HCT116 (cell line): ENCODE measurements at regions not wholly inside any gene's neighbourhood (a gene's known extent, or its start where the extent isn't known, plus 50 kb on each side); places are given as distances from the start of the nearest gene placed in this dataset.

Experiments
- ATAC-seq: fragments of 200-7000 bp; cut with Tn5 transposase; 2 replicates; pipeline ENCODE4 v1.9.1; 2020; ENCODE audit warnings: mild to moderate bottlenecking, moderate library complexity
- BruUV-seq: library from RNA; stranded (reverse); fragments of 400-500 nt; replicated peaks from 2 replicates; lab custom pipeline; 2021; lab: Mats Ljungman, UMichigan
- CTCF ChIA-PET: fragments of 300-600 bp; sonication (Branson Sonifier 250); formaldehyde crosslinking; loops from one replicate; lab custom pipeline; 2021; ENCODE audit warnings: antibody characterized with exemption; lab: Charles Lee
- POLR2A ChIA-PET: fragments of 300-600, 350-600 bp; sonication (Branson Sonifier 250); formaldehyde crosslinking; loops from one replicate; lab custom pipeline; 2021; ENCODE audit warnings: antibody characterized with exemption; lab: Charles Lee
- RAD21 ChIA-PET, 2 experiments: fragments of 300-600 bp; sonication (Branson Sonifier 250); formaldehyde crosslinking; loops; one replicate each; lab custom pipeline; 2023; ENCODE audit warnings: low total read pairs in 2 of 2; ENCODE audit not compliant: uncharacterized antibody in 2 of 2, unreplicated experiment in 2 of 2, low non-redundant PET in 1 of 2; lab: Charles Lee
- DNase-seq: peaks from one replicate; pipeline ENCODE4 v3.0.0-alpha.2; 2010; ENCODE audit warnings: low read depth, low spot score
- H2AFZ ChIP-seq: fragments of 200-600 bp; shearing (Covaris generic), sonication (generic); 2 replicates; pipeline ENCODE4 v1.6.1; 2017; ENCODE audit warnings: low read depth, mixed run types, mixed read lengths, antibody characterized with exemption, low read length; ENCODE audit not compliant: poor library complexity, severe bottlenecking
- H3K27ac ChIP-seq: 2 replicates; pipeline ENCODE4 v1.5.1; 2012; ENCODE audit warnings: low read depth, low read length
- H3K27me3 ChIP-seq: fragments of 200-600 bp; sonication (generic); 2 replicates; pipeline ENCODE4 v1.6.1; 2016; ENCODE audit warnings: mixed run types, low read length, mixed read lengths; ENCODE audit not compliant: insufficient read depth
- H3K36me3 ChIP-seq, 2 experiments: fragments of 200-500 bp in 1 of 2; fragments of 200-600 bp in 1 of 2; sonication (Bioruptor generic) in 1 of 2; sonication (generic) in 1 of 2; 2 replicates each; pipeline versions ENCODE4 v1.5.1 to v1.6.1; 2014 to 2016; ENCODE audit warnings: low read length in 2 of 2, inconsistent platforms in 1 of 2, mixed read lengths in 1 of 2, mixed run types in 1 of 2; ENCODE audit not compliant: insufficient read depth in 2 of 2, control insufficient read depth in 1 of 2
- H3K4me1 ChIP-seq, 2 experiments: fragments of 200-600 bp in 1 of 2; sonication (generic) in 1 of 2; 2 replicates each; pipeline versions ENCODE4 v1.5.1 to v1.6.1; 2012 to 2017; ENCODE audit warnings: low read length in 2 of 2, inconsistent platforms in 1 of 2, mild to moderate bottlenecking in 1 of 2, mixed read lengths in 1 of 2, mixed run types in 1 of 2, moderate library complexity in 1 of 2; ENCODE audit not compliant: insufficient read depth in 2 of 2, control insufficient read depth in 1 of 2
- H3K4me2 ChIP-seq: fragments of 200-600 bp; sonication (generic); 2 replicates; pipeline ENCODE4 v1.6.1; 2017; ENCODE audit warnings: mixed run types, low read length, mixed read lengths
- H3K4me3 ChIP-seq, 2 experiments: fragments of 200-600 bp in 1 of 2; sonication (generic) in 1 of 2; replicated peaks in 1 of 2; 2 replicates each; pipeline ENCODE4 v1.5.1; 2011 to 2016; ENCODE audit warnings: low read length in 2 of 2, control low read depth in 1 of 2, low read depth in 1 of 2, mild to moderate bottlenecking in 1 of 2, mixed read lengths in 1 of 2, mixed run types in 1 of 2
- H3K79me2 ChIP-seq: fragments of 200-600 bp; sonication (generic); 2 replicates; pipeline ENCODE4 v1.6.1; 2017; ENCODE audit warnings: mild to moderate bottlenecking, mixed run types, low read length, moderate library complexity, mixed read lengths; ENCODE audit not compliant: insufficient read depth
- H3K9ac ChIP-seq: fragments of 200-600 bp; sonication (generic); 2 replicates; pipeline ENCODE4 v1.6.1; 2016; ENCODE audit warnings: low read length, mixed read lengths
- H3K9me2 ChIP-seq: fragments of 200-600 bp; sonication (generic), shearing (Covaris generic); 2 replicates; pipeline ENCODE4 v1.6.1; 2017; ENCODE audit warnings: mixed run types, mild to moderate bottlenecking, moderate library complexity; ENCODE audit not compliant: insufficient read depth
- H3K9me3 ChIP-seq, 2 experiments: fragments of 200-500 bp in 1 of 2; fragments of 200-600 bp in 1 of 2; sonication (Bioruptor generic) in 1 of 2; sonication (generic) in 1 of 2; 2 replicates each; pipeline ENCODE4 v1.6.1; 2014 to 2017; ENCODE audit warnings: low read length in 2 of 2, mixed read lengths in 2 of 2, inconsistent platforms in 1 of 2, low read depth in 1 of 2, mild to moderate bottlenecking in 1 of 2, mixed run types in 1 of 2, moderate library complexity in 1 of 2; ENCODE audit not compliant: control insufficient read depth in 1 of 2, insufficient read depth in 1 of 2
- H4K20me1 ChIP-seq: fragments of 200-600 bp; sonication (generic), shearing (Covaris generic); 2 replicates; pipeline ENCODE4 v1.6.1; 2017; ENCODE audit warnings: mixed run types, mild to moderate bottlenecking, moderate library complexity; ENCODE audit not compliant: insufficient read depth
- CEBPB ChIP-seq: IDR thresholded peaks from 2 replicates; pipeline ENCODE4 v1.6.1; 2012; ENCODE audit warnings: low read depth
- CTCF ChIP-seq, 3 experiments: fragments of 200-600 bp in 1 of 3; sonication (generic) in 1 of 3; IDR thresholded peaks in 2 of 3; conservative IDR thresholded peaks in 1 of 3; 2 replicates each; pipeline ENCODE4 v1.5.1; 2012 to 2017; ENCODE audit warnings: low read depth in 2 of 3, low read length in 2 of 3, antibody characterized with exemption in 1 of 3, borderline replicate concordance in 1 of 3, control low read depth in 1 of 3, mild to moderate bottlenecking in 1 of 3, mixed read lengths in 1 of 3, mixed run types in 1 of 3, moderate library complexity in 1 of 3; ENCODE audit not compliant: insufficient read depth in 1 of 3
- EZH2phosphoT487 ChIP-seq: fragments of 200-600 bp; IDR thresholded peaks from 2 replicates; pipeline ENCODE4 v1.6.1; 2018; ENCODE audit warnings: antibody characterized with exemption, borderline replicate concordance
- JUND ChIP-seq: IDR thresholded peaks from 2 replicates; pipeline ENCODE4 v1.6.1; 2012
- MAX ChIP-seq: IDR thresholded peaks from 2 replicates; pipeline ENCODE4 v1.6.1; 2012
- RAD21 ChIP-seq: IDR thresholded peaks from 2 replicates; pipeline ENCODE4 v1.6.1; 2012; ENCODE audit warnings: low read depth, mild to moderate bottlenecking
- SP1 ChIP-seq: IDR thresholded peaks from 2 replicates; pipeline ENCODE4 v1.6.1; 2012; ENCODE audit warnings: low read depth
- SRF ChIP-seq: IDR thresholded peaks from 2 replicates; pipeline ENCODE4 v1.6.1; 2012; ENCODE audit warnings: low read depth
- TCF7L2 ChIP-seq: IDR thresholded peaks from 2 replicates; pipeline ENCODE4 v1.7.0; 2011; ENCODE audit warnings: borderline replicate concordance, inconsistent platforms; ENCODE audit not compliant: insufficient read depth, insufficient read length; ENCODE audit errors: extremely low read depth
- YY1 ChIP-seq: IDR thresholded peaks from 2 replicates; pipeline ENCODE4 v1.6.1; 2011; ENCODE audit warnings: low read length, low read depth, moderate library complexity, mild to moderate bottlenecking; ENCODE audit not compliant: insufficient replicate concordance; ENCODE audit errors: extremely low read depth
- ZFX ChIP-seq: fragments of 450-650 bp; IDR thresholded peaks from 2 replicates; pipeline ENCODE4 v1.6.1; 2017
- intact Hi-C: fragments of 100-400 bp; cut with micrococcal nuclease; formaldehyde crosslinking; loops from 2 replicates; pipeline ENCODE4 v1.10.0; 2022

GRCh38 chr1:90809996-90810395 is 92.9 kb upstream of the BARHL2 start:
- H2AFZ ChIP-seq = no peak overlapping the region
- H3K4me2 ChIP-seq = no peak overlapping the region
- CTCF ChIA-PET = no interaction called here
- no peak for DNase-seq
- no peaks in the 10 kb centered on the region for H3K9me3 ChIP-seq
- ATAC-seq = no peak
- RAD21 ChIA-PET = no interaction called here
- TF ChIP-seq ZFX = no peak
- TF ChIP-seq SP1 = no peak
- no peak for TF ChIP-seq TCF7L2
- no peak for TF ChIP-seq EZH2phosphoT487
- no peak for TF ChIP-seq JUND
- no peak for TF ChIP-seq RAD21
- no peak for TF ChIP-seq CTCF (IDR thresholded peaks at IDR 0.05 in 2 of 3, conservative IDR thresholded peaks at IDR 0.05 in 1 of 3; ENCODE audit: borderline replicate concordance in 1 of 3, insufficient read depth in 1 of 3, low read depth in 2 of 3, low read length in 2 of 3)
- no peak for TF ChIP-seq YY1
- TF ChIP-seq CEBPB = no peak
- TF ChIP-seq MAX = no peak
- TF ChIP-seq SRF = no peak
- no peaks in the 10 kb centered on the region for H3K9me2 ChIP-seq
- POLR2A ChIA-PET = no interaction called here
- no peak overlapping the region for H3K27ac ChIP-seq
- H3K9ac ChIP-seq = no peak overlapping the region
- no peak overlapping the region for H3K4me3 ChIP-seq
- BruUV-seq = no TSS peak
- no peaks in the 10 kb centered on the region for H3K79me2 ChIP-seq
- H4K20me1 ChIP-seq = no peaks in the 10 kb centered on the region
- no peaks in the 10 kb centered on the region for H3K36me3 ChIP-seq
- intact Hi-C loops = no loop called here
- H3K4me1 ChIP-seq = no peaks in the 10 kb centered on the region
- no peaks in the 10 kb centered on the region for H3K27me3 ChIP-seq
